Neural crest cell (in vitro differentiated cells): ENCODE measurements at regions not wholly inside any gene's neighbourhood (a gene's known extent, or its start where the extent isn't known, plus 50 kb on each side); places are given as distances from the start of the nearest gene placed in this dataset.

Source experiments
- DNase-seq: peaks from one replicate; pipeline ENCODE4 v3.0.0; 2021; ENCODE audit warnings: low read depth, mixed read lengths, low spot score
- H3K27ac Mint-ChIP-seq: one replicate; pipeline ENCODE4 v1.8.0; 2021; ENCODE audit warnings: mild to moderate bottlenecking, mixed read lengths; ENCODE audit not compliant: unreplicated experiment
- H3K27me3 Mint-ChIP-seq: 2 replicates; pipeline ENCODE4 v1.8.0; 2021; ENCODE audit warnings: low read depth, mild to moderate bottlenecking, mixed read lengths
- H3K36me3 Mint-ChIP-seq: 2 replicates; pipeline ENCODE4 v1.8.0; 2021; ENCODE audit warnings: low read depth, mild to moderate bottlenecking, mixed read lengths
- H3K4me1 Mint-ChIP-seq: 2 replicates; pipeline ENCODE4 v1.8.0; 2021; ENCODE audit warnings: mixed read lengths
- H3K4me3 Mint-ChIP-seq: one replicate; pipeline ENCODE4 v1.8.0; 2021; ENCODE audit warnings: mild to moderate bottlenecking, mixed read lengths
- H3K9me3 Mint-ChIP-seq: 2 replicates; pipeline ENCODE4 v1.8.0; 2021; ENCODE audit warnings: mixed read lengths
- TF ChIP-seq, protein P1 (sequence below): fragments of 200-600 bp; sonication (generic); conservative IDR thresholded peaks from 2 replicates; pipeline ENCODE4 v1.5.0; 2021; ENCODE audit warnings: antibody characterized with exemption, mild to moderate bottlenecking

DNA sequence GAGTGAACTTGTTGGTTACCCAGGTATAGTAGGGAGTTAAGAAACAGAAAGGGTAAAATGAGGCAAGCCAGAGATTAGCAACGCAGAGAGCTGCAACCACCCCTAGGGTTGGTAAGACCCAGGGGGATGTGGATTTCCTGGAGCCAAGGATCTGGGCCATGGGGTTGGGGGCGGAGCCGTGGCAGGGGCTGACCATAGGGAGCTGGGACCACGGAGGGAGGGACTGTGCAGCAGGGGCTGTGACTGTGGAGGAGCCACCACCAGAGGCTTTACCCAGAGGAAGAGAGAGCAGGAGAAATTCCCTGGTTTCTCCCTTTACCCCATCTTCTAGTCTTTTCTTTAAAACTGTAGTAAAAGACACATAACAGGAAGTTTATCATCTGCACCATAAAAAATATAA lies 58.6 kb upstream of the BAIAP2L1 start:
- no peaks in the 10 kb centered on the region for H3K9me3 Mint-ChIP-seq
- no peak for DNase-seq
- no peaks in the 10 kb centered on the region for H3K36me3 Mint-ChIP-seq
- no peak overlapping the region for H3K4me3 Mint-ChIP-seq
- no peak overlapping the region for H3K27ac Mint-ChIP-seq
- TF ChIP-seq, protein P1, sequence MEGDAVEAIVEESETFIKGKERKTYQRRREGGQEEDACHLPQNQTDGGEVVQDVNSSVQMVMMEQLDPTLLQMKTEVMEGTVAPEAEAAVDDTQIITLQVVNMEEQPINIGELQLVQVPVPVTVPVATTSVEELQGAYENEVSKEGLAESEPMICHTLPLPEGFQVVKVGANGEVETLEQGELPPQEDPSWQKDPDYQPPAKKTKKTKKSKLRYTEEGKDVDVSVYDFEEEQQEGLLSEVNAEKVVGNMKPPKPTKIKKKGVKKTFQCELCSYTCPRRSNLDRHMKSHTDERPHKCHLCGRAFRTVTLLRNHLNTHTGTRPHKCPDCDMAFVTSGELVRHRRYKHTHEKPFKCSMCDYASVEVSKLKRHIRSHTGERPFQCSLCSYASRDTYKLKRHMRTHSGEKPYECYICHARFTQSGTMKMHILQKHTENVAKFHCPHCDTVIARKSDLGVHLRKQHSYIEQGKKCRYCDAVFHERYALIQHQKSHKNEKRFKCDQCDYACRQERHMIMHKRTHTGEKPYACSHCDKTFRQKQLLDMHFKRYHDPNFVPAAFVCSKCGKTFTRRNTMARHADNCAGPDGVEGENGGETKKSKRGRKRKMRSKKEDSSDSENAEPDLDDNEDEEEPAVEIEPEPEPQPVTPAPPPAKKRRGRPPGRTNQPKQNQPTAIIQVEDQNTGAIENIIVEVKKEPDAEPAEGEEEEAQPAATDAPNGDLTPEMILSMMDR, result no peak
- no peaks in the 10 kb centered on the region for H3K4me1 Mint-ChIP-seq
- no peaks in the 10 kb centered on the region for H3K27me3 Mint-ChIP-seq

DNA sequence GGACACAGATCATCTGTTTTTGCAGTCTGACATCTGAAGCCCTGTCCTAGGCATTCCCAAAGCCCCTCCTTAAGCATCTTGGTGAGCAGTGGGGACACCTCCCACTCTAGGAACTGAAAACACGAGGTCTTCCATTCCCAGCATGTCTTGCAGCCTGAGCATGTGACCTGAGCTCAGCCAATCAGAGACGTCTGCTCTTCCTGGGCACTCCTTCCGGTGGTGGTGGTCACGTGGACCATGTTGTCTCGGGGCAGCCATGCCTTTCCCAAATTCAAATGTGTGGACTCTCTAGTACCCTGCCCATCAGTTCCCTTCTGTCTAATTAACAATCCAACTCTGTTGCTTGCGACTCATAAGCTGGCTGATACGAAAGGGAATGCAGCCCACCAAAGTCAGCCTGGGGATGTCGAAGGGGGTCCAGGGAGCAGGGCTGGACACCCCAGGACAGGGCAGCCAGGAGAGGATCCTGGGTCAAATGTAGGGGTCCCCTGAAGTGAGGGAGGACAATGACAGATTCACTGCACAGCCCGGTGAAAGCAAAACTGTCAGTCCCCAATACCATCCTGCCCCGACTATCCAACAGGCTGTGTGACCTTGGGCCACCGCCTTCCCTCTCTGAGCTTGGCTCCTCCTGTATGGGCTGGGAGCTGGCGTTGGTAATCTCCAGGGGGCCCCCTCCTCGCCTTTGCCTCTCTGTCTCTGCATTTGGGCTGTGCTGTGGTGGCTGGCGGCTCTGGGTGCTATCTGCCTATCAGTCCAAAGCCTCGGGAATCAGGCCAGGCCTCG lies 57.4 kb upstream of the BAIAP2L1 start:
- H3K4me3 Mint-ChIP-seq, result no peak overlapping the region
- H3K36me3 Mint-ChIP-seq, result no peaks in the 10 kb centered on the region
- TF ChIP-seq, protein P1, result no peak

DNA sequence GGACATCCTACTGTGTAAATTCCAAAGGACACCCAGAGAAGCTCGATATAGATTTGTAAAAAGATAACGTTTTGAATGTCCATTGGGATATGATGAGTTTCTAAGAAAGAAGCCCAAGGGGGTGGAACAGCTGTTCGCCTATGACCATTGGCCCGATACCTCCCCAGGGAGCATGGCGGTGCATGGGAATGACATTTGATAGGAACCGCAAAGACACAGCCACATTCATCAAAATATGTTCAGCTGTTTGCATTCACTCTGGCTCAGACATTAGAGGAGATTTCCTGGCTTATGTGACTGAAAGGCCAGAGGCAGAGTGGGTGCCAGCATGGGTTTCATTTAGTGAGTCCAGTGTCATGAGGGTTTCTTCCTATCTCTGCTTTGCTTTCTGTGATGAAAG lies 56.0 kb upstream of the BAIAP2L1 start:
- DNase-seq, result no peak
- no peaks in the 10 kb centered on the region for H3K36me3 Mint-ChIP-seq
- H3K4me3 Mint-ChIP-seq, result no peak overlapping the region
- TF ChIP-seq, protein P1, result no peak
- H3K4me1 Mint-ChIP-seq, result no peaks in the 10 kb centered on the region
- no peaks in the 10 kb centered on the region for H3K27me3 Mint-ChIP-seq
- H3K9me3 Mint-ChIP-seq, result peaks cover 12% of the 10 kb centered on the region
- no peak overlapping the region for H3K27ac Mint-ChIP-seq

More for the DNA sequence above, 57.4 kb upstream of the BAIAP2L1 start:
- Mint-ChIP-seq H3K9me3 (peaks cover 4% of the 10 kb centered on the region), H3K27me3 (no peaks in the 10 kb centered on the region), H3K27ac (no peak overlapping the region), H3K4me1 (no peaks in the 10 kb centered on the region)
- no peak for DNase-seq

DNA sequence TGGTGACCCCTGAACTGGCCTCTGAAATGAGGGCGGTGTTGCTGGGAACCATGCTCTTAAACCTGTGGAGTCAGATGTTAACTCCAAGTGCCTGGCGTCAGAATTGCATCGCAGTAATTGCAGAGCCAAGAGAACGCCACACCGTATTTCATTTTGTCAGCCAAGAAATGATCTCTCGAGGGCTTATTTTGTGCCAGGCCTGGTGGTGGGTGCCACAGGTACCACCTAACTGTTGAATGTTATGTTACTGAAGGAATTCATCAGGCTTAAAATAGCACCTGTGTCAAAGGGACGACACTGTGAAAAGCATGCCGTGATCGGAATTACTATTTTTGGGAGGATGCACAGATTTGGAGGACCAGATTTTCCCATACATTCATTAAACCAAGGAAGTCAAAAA lies 51.9 kb upstream of the BAIAP2L1 start:
- DNase-seq, result no peak
- Mint-ChIP-seq H3K27me3 (peaks cover 13% of the 10 kb centered on the region), H3K27ac (no peak overlapping the region), H3K4me1 (no peaks in the 10 kb centered on the region), H3K9me3 (peaks cover 13% of the 10 kb centered on the region), H3K36me3 (no peaks in the 10 kb centered on the region), H3K4me3 (no peak overlapping the region)
- TF ChIP-seq, protein P1, result no peak
